ENCODE measurements at regions not wholly inside any gene's neighbourhood (a gene's known extent, or its start where the extent isn't known, plus 50 kb on each side); places are given as distances from the start of the nearest gene placed in this dataset.
A peak's percentile ranks its signal among the peaks of the same experiment; 100 is the strongest.

GRCh38 chr11:8820401-8820800 lies 90.6 kb upstream of the AKIP1 start:
- no peak for DNase-seq (ENCODE audit: low read depth in 4 of 4, low spot score in 2 of 4)

GRCh38 chr11:8822469-8822868 lies 88.5 kb upstream of the AKIP1 start:
- DNase-seq (ENCODE audit: low read depth in 4 of 4, low spot score in 2 of 4) = no peak

DNA sequence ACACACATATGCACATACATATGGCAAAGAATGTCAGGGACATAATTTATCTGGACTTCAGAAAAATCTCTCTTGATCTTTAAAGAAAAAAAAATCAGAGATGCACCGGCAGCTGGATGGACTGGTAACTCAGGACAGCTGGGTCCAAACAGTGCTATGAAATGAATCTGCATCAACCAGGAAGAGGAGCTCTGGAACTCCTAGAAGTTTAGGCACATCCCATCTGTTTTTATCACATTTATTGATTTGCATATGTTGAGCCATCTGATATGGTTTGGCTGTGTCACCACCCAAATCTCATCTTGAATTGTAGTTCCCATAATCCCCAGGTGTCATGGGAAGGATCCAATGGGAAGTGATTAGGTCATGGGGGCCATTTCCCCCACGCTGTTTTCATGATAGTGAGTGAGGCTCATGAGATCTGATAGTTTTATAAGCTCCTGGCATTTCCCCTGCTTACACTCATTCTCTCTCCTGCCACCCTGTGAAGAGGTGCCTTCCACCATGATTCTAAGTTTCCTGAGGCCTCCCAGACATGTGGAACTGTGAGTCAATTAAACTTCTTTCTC lies 87.7 kb upstream of the AKIP1 start:
- DNase-seq (ENCODE audit: low read depth in 4 of 4, low spot score in 2 of 4) = no peak

GRCh38 chr11:8826139-8826786 lies 84.7 kb upstream of the AKIP1 start:
- DNase-seq (ENCODE audit: low read depth in 4 of 4, low spot score in 2 of 4) = no peak

GRCh38 chr11:8826901-8827560 lies 84.0 kb upstream of the AKIP1 start:
- DNase-seq (ENCODE audit: low read depth in 4 of 4, low spot score in 2 of 4) = no peak

GRCh38 chr11:8828046-8828445 lies 82.9 kb upstream of the AKIP1 start:
- no peak for DNase-seq (ENCODE audit: low read depth in 4 of 4, low spot score in 2 of 4)

DNA sequence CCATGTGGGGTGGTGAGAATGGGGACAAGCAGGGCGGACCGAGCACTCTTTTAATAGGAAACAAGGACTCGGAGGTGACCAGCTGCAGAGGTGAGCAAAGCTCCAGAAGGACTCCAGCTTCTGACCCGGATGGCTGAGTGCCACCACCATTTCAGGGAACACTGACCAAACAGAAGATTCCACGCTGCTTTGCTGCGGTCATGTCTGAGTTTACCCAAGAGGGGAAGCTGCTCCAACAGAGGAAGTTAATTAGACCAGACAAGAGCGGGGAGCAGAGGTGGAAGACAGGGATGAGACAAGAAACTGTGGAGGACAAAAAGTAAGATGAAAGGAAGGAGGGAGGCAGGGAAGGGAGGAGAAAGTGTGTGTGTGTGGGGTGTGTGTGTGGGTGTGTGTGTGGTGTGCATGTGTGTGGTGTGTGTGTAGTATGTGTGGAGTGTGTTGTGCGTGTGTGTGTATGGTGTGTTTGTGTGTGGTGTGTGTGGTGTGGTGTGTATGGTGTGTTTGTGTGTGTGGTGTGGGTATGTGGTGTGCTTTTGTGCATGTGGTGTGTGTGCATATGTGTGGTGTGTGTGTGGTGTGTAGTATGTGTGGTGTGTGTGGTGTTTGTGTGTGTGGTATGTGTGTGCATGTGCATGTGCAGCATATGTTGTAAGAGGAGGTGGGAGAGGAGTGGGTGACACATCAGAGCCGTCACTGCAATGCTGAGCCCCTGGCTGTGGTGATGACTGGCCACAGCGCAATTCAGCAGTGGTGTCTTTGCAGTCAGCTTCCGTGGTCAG lies 82.2 kb upstream of the AKIP1 start:
- no peak for DNase-seq (ENCODE audit: low read depth in 4 of 4, low spot score in 2 of 4)

GRCh38 chr11:8829556-8829955 lies 81.4 kb upstream of the AKIP1 start:
- DNase-seq (ENCODE audit: low read depth in 4 of 4, low spot score in 2 of 4) = no peak

- DNase-seq (ENCODE audit: low read depth in 4 of 4, low spot score in 2 of 4) = no peak
Measured at GRCh38 chr11:8830641-8831040, 80.3 kb upstream of the AKIP1 start.

DNA sequence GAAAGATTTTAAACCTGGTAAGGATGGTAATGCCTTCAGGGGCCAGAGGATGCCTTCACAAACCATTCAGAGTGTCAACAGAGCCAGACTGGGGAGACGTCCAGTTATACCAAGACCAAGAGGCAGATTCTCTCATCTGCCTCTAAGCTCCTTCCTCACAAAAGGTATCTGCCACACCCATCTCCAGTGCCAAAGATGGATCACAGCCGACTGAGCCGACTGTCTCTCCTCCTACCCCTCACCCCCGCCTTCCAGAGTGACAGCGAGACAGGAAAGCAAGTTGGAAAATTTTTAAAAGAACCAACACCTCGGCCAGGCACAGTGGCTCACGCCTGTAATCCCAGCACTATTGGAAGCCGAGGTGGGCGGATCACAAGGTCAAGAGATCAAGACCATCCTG lies 79.1 kb upstream of the AKIP1 start:
- DNase-seq (ENCODE audit: low read depth in 4 of 4, low spot score in 2 of 4) = no peak

DNA sequence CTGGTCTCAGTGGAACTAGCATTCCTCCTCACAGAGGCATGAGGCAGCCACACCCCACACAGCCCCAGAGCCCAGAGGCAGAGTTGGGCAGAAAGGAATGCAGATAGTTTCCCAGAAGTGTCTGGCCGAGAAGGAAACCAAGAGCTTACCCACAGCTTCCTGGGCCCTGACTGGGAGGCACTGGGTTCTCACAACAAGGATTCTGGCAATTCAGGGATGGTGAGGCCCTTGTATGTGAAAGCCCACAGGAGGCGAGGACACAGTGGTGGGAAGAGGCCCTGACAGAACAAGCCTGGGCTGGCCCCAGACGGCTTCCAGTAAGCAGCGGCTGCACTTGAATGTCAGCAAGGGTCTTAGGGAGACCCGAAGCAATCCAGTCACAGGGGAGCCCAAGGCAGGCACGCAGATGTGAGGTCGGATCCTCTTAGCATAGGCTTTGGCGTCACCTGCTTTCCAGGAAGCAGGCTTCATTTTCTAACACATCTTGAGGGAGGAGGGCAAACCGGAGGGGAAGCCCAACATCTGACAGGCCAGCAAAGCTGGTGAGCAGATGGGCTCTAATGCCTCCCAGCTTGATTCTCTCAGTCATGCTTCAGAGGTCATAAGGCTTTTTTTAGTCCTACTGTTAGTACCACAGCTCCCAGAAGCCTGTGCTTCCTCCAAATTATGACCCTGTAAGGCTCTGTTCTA lies 78.3 kb upstream of the AKIP1 start:
- peak in 2 of 4 donors; percentile 61 to 65 for DNase-seq (ENCODE audit: low read depth in 4 of 4, low spot score in 2 of 4)

DNA sequence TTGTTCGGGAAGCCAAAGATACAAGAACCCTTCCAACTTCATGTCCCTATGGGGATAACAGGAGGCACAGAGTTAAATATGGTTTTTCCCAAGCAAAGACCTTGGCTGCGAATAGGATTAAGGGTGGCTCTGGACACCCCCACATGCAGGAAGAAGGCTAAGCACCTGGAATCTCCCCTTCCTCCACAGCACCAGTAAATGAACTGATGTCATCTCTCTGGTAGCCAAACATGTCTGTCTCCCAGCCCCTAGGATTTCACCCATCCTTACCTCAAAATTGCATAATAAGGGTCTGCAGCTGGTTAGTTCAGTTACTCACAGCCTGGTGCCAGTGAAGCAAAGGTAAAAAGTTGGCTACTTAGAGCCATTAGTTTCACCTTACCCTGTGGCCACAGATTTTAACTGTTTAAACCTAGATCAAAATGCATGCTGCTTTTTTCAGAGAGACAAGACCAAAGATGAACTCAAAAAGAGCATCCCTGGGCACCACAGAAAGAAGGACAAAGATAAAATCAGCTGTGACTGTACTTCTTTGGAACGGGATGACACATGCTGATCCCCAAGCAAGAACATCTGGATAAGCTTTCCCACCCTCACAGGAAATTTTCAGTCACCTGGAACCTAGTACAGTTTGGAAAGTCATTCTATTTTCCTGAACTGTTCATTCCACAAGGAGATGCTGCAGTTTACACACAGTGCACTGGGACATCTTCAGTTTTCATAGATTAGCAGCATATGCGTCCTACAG lies 77.2 kb upstream of the AKIP1 start:
- DNase-seq (ENCODE audit: low read depth in 4 of 4, low spot score in 2 of 4) = no peak

GRCh38 chr11:8834379-8834778 lies 76.6 kb upstream of the AKIP1 start:
- no peak for DNase-seq (ENCODE audit: low read depth in 4 of 4, low spot score in 2 of 4)

DNA sequence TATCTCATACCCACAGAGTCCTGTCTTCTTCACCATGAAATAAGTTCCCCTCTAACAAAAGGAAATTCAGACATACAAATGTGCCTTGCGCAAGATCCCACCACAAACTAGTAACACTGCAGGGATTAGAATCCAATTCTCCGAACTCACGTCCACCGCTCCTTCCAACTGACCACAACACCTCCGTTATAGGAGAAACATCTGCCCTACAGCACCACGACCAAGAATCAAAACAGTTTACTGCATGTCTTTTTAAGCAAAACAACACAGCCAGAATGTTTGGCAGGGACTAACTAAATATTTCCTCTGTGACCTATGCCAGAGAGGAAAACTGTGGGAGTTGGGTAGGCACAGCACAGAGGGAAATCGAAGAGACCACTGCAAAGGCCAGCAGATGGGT lies 72.7 kb upstream of the AKIP1 start:
- DNase-seq (ENCODE audit: low read depth in 4 of 4, low spot score in 2 of 4) = no peak

DNA sequence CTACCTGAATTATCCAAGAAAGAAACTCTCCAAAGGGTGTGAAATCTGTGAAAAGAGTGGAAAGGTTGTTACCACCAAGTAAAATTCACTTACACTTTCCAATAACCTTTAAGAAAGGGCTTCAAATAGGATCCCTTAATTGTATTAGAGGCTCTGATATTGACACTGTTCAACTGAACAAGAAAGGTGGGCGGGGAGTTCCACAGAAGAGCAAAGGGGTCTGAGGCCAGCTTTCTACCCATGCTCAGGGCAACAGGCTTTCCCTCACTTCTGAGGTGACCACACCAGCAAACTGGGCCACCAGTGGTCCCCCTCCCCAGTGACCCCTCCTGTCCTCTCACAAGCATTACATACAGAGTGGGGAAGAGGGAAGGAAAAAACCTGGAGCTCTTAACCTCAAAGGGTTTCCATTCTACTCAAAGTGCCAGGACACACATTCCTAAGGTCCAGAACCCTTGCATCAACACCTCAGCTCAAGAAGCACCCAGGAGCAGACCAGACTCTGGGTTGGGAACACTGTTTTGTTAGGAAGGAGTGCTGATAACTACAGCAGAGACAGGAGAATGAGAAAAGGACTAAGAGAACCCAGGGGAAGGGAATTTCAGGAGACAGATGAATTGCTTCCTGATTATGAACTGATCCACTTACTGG lies 71.6 kb upstream of the AKIP1 start:
- no peak for DNase-seq (ENCODE audit: low read depth in 4 of 4, low spot score in 2 of 4)

DNA sequence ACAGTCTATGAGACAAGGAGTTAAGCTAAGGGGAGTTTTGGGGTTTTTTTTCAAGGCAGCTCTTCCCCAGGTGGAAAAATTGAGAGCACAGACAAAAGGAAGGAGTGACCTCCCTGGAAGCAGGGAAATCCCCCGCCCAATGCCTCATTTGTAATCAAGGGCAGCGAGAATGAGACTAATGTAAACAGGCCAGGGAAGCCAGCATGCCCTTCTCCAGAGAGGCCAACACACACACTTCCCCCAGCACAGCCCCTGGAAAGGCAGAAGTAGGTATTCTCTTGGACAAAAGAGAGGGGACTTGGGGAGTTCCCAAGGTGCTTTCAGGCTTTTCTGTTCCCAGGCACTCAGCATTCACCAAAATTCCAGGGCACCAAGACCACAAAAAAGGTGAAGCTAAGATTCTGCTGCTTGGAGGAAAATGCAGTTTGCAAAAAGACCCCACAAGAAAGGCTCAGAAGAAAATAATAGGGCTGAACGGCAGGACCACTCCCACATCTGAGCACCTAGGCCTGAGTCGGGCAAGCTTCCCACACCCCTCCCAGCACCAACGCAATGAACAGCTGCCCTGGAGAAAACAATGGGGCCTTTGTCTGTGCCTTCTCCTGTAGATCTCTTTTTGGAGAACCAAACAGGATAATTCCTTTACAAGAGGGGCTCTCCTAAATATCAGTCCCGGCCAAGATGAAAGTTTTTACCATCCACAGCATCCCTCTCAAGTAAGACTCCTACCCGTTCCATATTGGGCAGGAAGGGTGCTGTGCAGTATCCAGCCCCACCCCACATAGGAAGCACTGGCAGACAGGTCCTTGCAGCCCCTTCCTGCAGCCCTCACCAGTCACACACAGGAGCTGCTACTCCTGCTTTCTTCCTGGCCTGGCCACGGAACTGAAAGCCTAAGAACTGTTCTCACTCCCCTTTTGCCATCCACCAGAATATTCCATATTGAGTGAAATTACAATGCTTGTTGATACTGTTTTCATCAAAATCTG lies 70.7 kb upstream of the AKIP1 start:
- no peak for DNase-seq (ENCODE audit: low read depth in 4 of 4, low spot score in 2 of 4)

DNA sequence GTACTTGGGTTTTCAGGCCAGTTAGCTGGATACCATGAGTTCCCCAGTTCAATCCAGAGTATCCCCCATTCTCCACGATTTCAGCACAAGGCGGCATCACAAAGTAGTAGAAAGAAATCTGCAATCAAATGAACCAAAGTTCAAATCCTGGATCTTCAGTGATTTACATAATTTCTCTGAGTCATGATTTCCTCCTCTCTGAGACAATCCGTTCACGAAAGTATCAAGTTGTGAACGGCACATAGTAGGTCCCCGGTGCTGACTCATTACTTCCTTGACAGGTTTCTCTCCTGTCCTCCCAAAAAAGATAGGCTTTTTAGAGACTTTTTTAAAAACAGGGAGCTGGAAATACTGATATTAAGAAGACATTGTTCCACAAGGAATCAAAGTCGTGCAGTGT lies 69.1 kb upstream of the AKIP1 start:
- DNase-seq (ENCODE audit: low read depth in 4 of 4, low spot score in 2 of 4) = no peak

- DNase-seq (ENCODE audit: low read depth in 4 of 4, low spot score in 2 of 4) = no peak
Measured at GRCh38 chr11:8858808-8859207, 52.2 kb upstream of the AKIP1 start.
